ENCODE measurements at regions not wholly inside any gene's neighbourhood (a gene's known extent, or its start where the extent isn't known, plus 50 kb on each side); places are given as distances from the start of the nearest gene placed in this dataset.

- H3K4me1 ChIP-seq, result no peaks in the 10 kb centered on the region
- intact Hi-C loops (cut with DNase I), result no loop called here
- H3K36me3 ChIP-seq, result no peaks in the 10 kb centered on the region
- TF ChIP-seq POLR2A (IDR thresholded peaks at IDR 0.05; ENCODE audit: low read depth) (no peak), EP300 (IDR thresholded peaks at IDR 0.05) (no peak), CTCF (IDR thresholded peaks at IDR 0.05) (no peak), POLR2AphosphoS5 (IDR thresholded peaks at IDR 0.05) (no peak)
- 74% methylated on average over 7 of the region's 7 CpGs for WGBS
- DNase-seq (ENCODE audit: extremely low spot score), result no peak
- peaks cover 0 to 34% (median 0%) of the 10 kb centered on the region in 4 donors for H3K27me3 ChIP-seq
- no peak overlapping the region for H3K27ac ChIP-seq (replicated peaks in 1 of 4)
- no peak overlapping the region for H3K4me3 ChIP-seq
- no peaks in the 10 kb centered on the region for H3K9me3 ChIP-seq
These were observed 307.0 kb upstream of the IRX5 start for GRCh38 chr16:54623636-54624035.

GRCh38 chr16:54620197-54620596, 310.5 kb upstream of the IRX5 start:
- Histone ChIP-seq H3K4me1 (no peaks in the 10 kb centered on the region), H3K36me3 (no peaks in the 10 kb centered on the region), H3K9me3 (no peaks in the 10 kb centered on the region), H3K27ac (replicated peaks in 1 of 4) (no peak overlapping the region), H3K27me3 (peaks cover 0 to 29% (median 0%) of the 10 kb centered on the region in 4 donors), H3K4me3 (no peak overlapping the region)
- DNase-seq (ENCODE audit: extremely low spot score), result no peak
- TF ChIP-seq POLR2A (IDR thresholded peaks at IDR 0.05; ENCODE audit: low read depth) (no peak), POLR2AphosphoS5 (IDR thresholded peaks at IDR 0.05) (no peak), EP300 (IDR thresholded peaks at IDR 0.05) (no peak), CTCF (IDR thresholded peaks at IDR 0.05) (no peak)
- intact Hi-C loops (cut with DNase I), result no loop called here
- 84% methylated on average over 3 of the region's 3 CpGs for WGBS

GRCh38 chr16:54616610-54617009, 314.1 kb upstream of the IRX5 start:
- 77% methylated on average over 5 of the region's 5 CpGs for WGBS
- no peak for DNase-seq (ENCODE audit: extremely low spot score)
- Histone ChIP-seq H3K27me3 (peaks cover 0 to 18% (median 0%) of the 10 kb centered on the region in 4 donors), H3K4me3 (no peak overlapping the region), H3K27ac (replicated peaks in 1 of 4) (no peak overlapping the region), H3K36me3 (no peaks in the 10 kb centered on the region), H3K4me1 (no peaks in the 10 kb centered on the region), H3K9me3 (no peaks in the 10 kb centered on the region)
- intact Hi-C loops (cut with DNase I), result no loop called here
- no peak for TF ChIP-seq POLR2AphosphoS5 (IDR thresholded peaks at IDR 0.05)
- TF ChIP-seq POLR2A (IDR thresholded peaks at IDR 0.05; ENCODE audit: low read depth), result no peak
- TF ChIP-seq EP300 (IDR thresholded peaks at IDR 0.05), result no peak
- TF ChIP-seq CTCF (IDR thresholded peaks at IDR 0.05), result no peak

- Histone ChIP-seq H3K4me3 (no peak overlapping the region), H3K4me1 (no peaks in the 10 kb centered on the region), H3K27ac (replicated peaks in 1 of 4) (no peak overlapping the region), H3K27me3 (peaks cover 0 to 8% (median 0%) of the 10 kb centered on the region in 4 donors), H3K36me3 (no peaks in the 10 kb centered on the region), H3K9me3 (peaks cover 0 to 52% (median 28%) of the 10 kb centered on the region in 4 donors)
- DNase-seq (ENCODE audit: extremely low spot score), result no peak
- intact Hi-C loops (cut with DNase I), result no loop called here
- 89% methylated on average over 1 of the region's 1 CpG for WGBS
- TF ChIP-seq CTCF (IDR thresholded peaks at IDR 0.05) (no peak), POLR2A (IDR thresholded peaks at IDR 0.05; ENCODE audit: low read depth) (no peak), EP300 (IDR thresholded peaks at IDR 0.05) (no peak)
These were observed 319.0 kb upstream of the IRX3 start for GRCh38 chr16:54605536-54606066.

GRCh38 chr16:54602666-54603065, 316.1 kb upstream of the IRX3 start:
- Histone ChIP-seq H3K27me3 (peaks cover 0 to 11% (median 0%) of the 10 kb centered on the region in 4 donors), H3K4me1 (no peaks in the 10 kb centered on the region), H3K27ac (replicated peaks in 1 of 4) (no peak overlapping the region), H3K36me3 (no peaks in the 10 kb centered on the region), H3K4me3 (no peak overlapping the region), H3K9me3 (peaks cover 0 to 45% (median 24%) of the 10 kb centered on the region in 4 donors)
- no peak for DNase-seq (ENCODE audit: extremely low spot score)
- intact Hi-C loops (cut with DNase I), result no loop called here
- no peak for TF ChIP-seq POLR2AphosphoS5 (IDR thresholded peaks at IDR 0.05)
- no peak for TF ChIP-seq EP300 (IDR thresholded peaks at IDR 0.05)
- TF ChIP-seq POLR2A (IDR thresholded peaks at IDR 0.05; ENCODE audit: low read depth), result no peak
- no peak for TF ChIP-seq CTCF (IDR thresholded peaks at IDR 0.05)
- WGBS, result 70% methylated on average over 6 of the region's 6 CpGs
